Left colon (tissue), 2 donors: ENCODE measurements at regions not wholly inside any gene's neighbourhood (a gene's known extent, or its start where the extent isn't known, plus 50 kb on each side); places are given as distances from the start of the nearest gene placed in this dataset.

Experiments
- ATAC-seq: fragments of 200-7000 bp; cut with Tn5 transposase; one replicate; pipeline ENCODE4 v1.9.1; 2020; ENCODE audit warnings: mild to moderate bottlenecking, moderate library complexity
- DNase-seq, 2 donors: peaks; one replicate each; pipeline ENCODE4 v3.0.0-alpha.2; 2020
- intact Hi-C, 2 donors: fragments of 100-400 bp; cut with DNase I in 1 of 2; cut with micrococcal nuclease in 1 of 2; formaldehyde crosslinking; loops; one replicate each; pipeline versions ENCODE4 v1.11.2 to v1.14.0; 2022; cut with DNase I, micrococcal nuclease
- donor health status: DM: no; HTN: no; CAD: no.
- donor health status: DM: yes; HTN: yes; CAD: no.

DNA sequence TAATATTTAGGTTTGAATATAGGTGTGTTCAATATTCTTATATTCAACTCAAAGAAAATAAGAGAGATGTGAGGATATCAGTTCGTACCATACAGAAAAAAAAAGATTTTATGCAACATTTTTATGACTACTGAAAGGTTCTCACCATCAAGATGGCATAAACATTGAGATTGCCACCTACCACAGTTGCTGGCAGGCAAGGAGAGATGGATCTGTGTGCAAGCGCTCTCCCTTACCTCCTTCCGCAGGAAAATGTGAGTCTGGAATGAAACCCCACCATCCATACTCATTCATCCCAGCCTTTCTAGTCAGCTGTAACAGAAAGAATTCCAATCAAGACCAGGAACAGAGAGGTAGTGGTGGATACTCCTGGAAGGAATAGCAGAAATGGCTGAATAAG lies 376.9 kb downstream of the PPP3CA start:
- no peak for ATAC-seq
- intact Hi-C loops, result no loop called here
- DNase-seq, result no peak

GRCh38 chr4:100969925-100970324 lies 377.4 kb downstream of the PPP3CA start:
- intact Hi-C loops, result no loop called here
- DNase-seq (no peak), ATAC-seq (no peak)

DNA sequence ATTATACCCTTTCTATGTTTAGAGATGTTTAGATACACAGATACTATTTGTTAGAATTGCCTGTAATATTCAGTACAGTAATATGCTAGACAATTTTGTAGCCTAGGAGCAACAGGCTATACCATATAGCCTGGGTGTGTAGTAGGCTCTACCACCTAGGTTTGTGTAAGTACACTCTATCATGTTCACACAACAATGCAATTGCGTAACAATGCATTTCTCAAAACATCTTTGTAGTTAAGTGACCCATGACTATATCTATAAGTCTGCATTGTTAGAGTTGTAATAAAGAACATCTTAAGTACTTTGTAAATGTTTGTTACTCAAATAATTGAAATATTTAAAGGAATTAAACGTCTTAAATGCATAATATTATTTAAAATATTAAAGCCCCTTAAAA lies 379.3 kb downstream of the PPP3CA start:
- DNase-seq, result no peak
- intact Hi-C loops, result no loop called here
- ATAC-seq, result no peak

GRCh38 chr4:100963627-100964026 lies 383.7 kb downstream of the PPP3CA start:
- intact Hi-C loops, result no loop called here
- ATAC-seq (no peak), DNase-seq (no peak)

DNA sequence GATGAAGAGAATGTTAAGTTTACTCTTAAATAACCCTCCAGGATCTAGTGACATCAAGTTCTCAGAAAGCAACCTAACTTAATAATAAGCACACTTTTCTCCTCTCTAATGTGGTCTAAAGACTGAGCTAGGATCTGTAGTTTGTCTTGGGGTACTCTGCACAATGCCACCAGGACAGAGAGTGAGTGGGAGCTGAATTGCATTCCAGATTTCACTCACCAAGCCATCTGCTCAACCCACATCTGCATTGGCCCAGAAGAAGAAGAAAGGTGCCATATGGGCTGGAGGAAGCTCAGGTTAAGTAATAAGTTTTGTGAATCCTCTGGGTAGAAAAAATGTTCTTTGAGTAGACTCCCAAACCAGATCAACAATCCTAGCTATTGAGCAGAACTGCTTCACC lies 384.6 kb downstream of the PPP3CA start:
- ATAC-seq (no peak), DNase-seq (no peak)
- intact Hi-C loops, result no loop called here

GRCh38 chr4:100960232-100960631 lies 387.1 kb downstream of the PPP3CA start:
- intact Hi-C loops, result no loop called here
- no peak for ATAC-seq
- DNase-seq, result no peak

DNA sequence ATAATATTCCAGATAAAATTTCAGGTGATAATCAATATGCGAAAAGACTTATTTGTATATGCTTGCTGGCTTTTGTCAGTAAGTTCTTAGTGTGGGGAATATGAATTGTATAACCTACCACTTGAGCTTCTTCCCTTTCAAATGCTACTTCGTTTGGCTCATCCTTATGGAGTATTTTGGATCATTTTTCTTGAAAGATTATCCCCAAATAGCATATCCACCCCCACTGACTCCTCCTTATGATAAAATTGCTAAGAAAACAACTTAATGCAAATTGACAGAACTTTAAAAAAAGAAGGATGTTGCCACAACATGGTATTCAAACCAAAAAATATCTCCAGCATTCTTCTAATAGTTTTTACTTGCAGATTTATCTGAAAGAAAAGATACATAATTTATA lies 393.3 kb downstream of the PPP3CA start:
- DNase-seq, result no peak
- ATAC-seq, result no peak
- intact Hi-C loops, result no loop called here

- no peak for DNase-seq
- ATAC-seq, result no peak
- intact Hi-C loops, result no loop called here
Observed at GRCh38 chr4:100953616-100954015, 393.7 kb downstream of the PPP3CA start.

- ATAC-seq (no peak), DNase-seq (no peak)
- intact Hi-C loops, result no loop called here
Observed at GRCh38 chr4:100952590-100952989, 394.7 kb downstream of the PPP3CA start.

DNA sequence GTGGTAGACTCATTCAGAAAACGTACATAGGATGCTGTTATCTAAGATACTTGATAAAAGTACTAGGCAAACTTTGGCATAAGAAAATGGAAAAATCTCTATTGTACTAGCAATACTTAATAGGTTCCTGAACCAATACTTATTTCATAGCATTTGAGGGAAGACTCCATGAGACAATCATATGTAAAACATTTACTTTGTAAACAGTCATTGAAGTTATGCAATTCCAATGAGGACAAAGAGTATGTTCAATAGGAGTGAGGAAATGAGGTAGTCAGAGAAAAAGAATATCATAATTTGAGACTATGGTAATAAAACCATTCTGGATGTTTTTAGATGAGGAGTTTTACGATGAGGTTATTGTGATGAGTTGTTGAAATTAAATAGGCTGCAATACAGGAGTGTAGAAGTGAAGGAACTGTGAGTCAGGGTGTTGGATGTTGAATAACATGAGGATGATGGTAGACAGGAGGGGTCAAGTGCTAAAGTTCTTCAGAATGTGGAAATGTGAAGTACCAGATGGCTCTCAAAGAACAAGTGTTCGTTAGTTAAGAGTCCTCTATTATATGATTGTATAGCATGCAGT lies 397.9 kb downstream of the PPP3CA start:
- ATAC-seq (peak; percentile 68), DNase-seq (no peak)
- intact Hi-C loops, result no loop called here

- intact Hi-C loops, result no loop called here
- no peak for ATAC-seq
- no peak for DNase-seq
Observed at GRCh38 chr4:100948911-100949310, 398.4 kb downstream of the PPP3CA start.

DNA sequence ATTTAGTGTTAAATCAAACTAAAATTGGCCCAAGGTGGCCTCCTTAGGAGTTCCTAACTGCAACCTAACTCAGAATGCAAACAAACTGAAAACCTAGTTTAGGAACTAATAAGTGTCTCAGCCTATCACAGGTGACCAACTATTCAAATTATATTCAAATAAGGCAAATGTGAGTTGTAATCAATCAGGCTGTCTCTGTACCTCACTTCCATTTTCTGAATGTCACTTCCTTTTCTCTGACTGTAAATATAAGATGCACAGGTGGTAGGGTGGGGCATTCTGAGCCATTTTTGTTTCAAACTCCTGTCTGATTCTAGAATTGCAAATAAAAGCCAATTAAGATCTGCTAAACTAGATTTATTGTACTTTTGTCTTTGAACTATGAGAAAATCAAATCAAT lies 401.5 kb downstream of the PPP3CA start:
- DNase-seq (no peak), ATAC-seq (no peak)
- intact Hi-C loops, result no loop called here

- no peak for DNase-seq
- intact Hi-C loops, result no loop called here
- ATAC-seq, result no peak
Observed at GRCh38 chr4:100938698-100939097, 408.6 kb downstream of the PPP3CA start.

- ATAC-seq, result no peak
- intact Hi-C loops, result no loop called here
- DNase-seq, result no peak
Observed at GRCh38 chr4:100936661-100937375, 410.5 kb downstream of the PPP3CA start.

DNA sequence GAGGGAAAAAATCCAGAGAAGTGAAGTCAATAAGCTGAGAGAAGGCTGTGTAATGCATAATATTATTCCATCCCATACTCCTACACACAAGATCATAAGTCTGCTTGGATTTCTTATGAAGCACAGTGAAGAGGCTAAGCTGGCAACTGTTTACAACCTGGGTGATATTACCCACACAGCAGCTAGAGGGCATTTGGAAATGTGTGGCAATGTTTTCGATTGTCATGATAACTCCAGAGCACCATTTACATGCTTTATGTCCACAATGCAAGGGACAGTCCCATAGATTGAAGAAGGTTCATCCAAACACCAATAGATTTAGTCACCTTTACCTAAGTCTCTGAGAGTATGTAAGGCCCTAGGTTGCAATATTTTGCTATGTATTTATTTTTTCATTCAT lies 412.2 kb downstream of the PPP3CA start:
- no peak for DNase-seq
- peak; percentile 53 for ATAC-seq
- intact Hi-C loops, result no loop called here

DNA sequence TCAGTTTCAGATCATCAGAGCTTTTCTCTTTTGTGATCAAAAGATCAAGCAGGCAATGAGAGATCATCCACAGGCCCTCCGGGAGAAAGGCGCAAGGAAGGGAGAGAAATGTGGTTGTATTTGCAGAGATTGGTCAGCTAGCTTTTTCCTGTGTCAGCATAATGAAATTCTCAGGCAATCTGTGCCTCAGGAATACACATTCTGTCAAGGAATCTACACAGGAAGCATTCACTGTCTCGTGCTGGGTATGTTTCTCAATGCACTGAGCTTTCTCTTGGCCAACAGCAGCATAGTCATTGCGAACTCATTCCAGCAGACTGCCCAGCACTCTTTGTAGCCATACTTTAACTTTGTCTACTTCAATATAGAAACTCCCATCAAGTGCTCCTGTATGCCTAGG lies 413.7 kb downstream of the PPP3CA start:
- intact Hi-C loops, result no loop called here
- DNase-seq (no peak), ATAC-seq (no peak)

DNA sequence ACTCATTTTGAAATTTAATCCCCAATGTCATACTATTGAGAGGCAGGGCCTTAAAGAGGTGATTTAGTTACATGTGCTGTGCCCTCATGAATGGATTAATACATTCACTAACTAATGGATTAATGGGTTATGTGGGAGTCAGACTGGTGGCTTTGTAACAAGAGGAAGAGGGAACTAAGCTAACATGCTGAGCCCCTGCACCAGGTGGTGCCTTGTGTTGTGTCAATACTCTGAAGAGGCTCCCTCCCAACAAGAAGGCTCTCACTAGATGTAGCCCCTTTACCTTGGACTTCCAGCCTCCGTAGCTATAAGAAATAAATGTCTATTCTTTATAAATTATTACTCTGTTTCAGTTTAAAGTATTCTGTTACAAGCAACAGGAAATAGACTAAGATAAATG lies 411.9 kb upstream of the EMCN start:
- intact Hi-C loops, result no loop called here
- ATAC-seq (no peak), DNase-seq (no peak)

GRCh38 chr4:100929135-100929534 lies 411.3 kb upstream of the EMCN start:
- intact Hi-C loops, result no loop called here
- no peak for ATAC-seq

DNA sequence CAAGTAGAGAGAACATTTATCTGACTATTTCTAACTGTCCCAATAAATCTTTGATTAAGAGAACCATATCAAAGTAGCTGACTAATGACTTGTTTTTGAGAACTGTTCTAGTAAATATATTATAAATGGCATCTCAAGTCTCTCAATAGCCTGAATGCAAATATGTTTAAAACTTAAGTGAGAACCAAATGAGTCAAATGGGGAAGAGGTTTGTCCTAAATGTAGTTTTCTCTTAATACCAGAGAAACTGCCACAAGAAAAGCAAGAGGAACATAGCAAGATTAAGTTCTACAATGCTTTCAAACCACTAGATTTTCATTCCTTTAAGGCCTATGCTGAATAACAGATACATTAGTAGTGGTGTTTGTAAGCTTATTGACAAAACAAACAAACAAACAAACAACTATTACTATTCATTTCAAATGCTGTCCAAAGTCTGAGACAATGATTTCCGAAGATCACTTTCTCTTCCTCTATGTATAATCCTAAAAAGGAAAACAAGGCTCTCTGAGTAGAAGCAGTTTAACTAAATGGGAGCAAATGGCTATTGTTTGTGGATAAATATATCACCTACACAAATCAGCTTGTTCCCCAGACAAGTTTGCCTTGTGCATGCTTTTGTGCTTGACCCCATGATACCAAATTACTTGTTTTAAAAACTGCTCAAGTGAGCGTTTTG lies 408.4 kb upstream of the EMCN start:
- intact Hi-C loops, result no loop called here
- DNase-seq (no peak), ATAC-seq (no peak)

More at GRCh38 chr4:100929135-100929534, 411.3 kb upstream of the EMCN start:
- DNase-seq, result no peak

- ATAC-seq (no peak), DNase-seq (no peak)
- intact Hi-C loops, result no loop called here
Observed at GRCh38 chr4:100913685-100914084, 395.9 kb upstream of the EMCN start.

GRCh38 chr4:100908540-100908939 lies 390.7 kb upstream of the EMCN start:
- ATAC-seq, result no peak
- no peak for DNase-seq
- intact Hi-C loops, result no loop called here
